Spleen (tissue), 11 donors: ENCODE measurements at regions not wholly inside any gene's neighbourhood (a gene's known extent, or its start where the extent isn't known, plus 50 kb on each side); places are given as distances from the start of the nearest gene placed in this dataset.

Source experiments
- DNase-seq: peaks from one replicate; pipeline ENCODE4 v3.0.0-alpha.2; 2020
- H3K27ac ChIP-seq, 8 donors: fragments of 200-600 bp; sonication (generic) in 7 of 8; 1 replicate in 4 of 8; 2 replicates in 4 of 8; pipeline versions ENCODE4 v1.5.0 to v1.8.0; 2016 to 2021; ENCODE audit warnings: inconsistent platforms in 4 of 8, mild to moderate bottlenecking in 4 of 8, moderate library complexity in 1 of 8
- H3K27me3 ChIP-seq, 7 donors: fragments of 200-600 bp; sonication (generic) in 6 of 7; replicated peaks in 1 of 7; 1 replicate in 4 of 7; 2 replicates in 3 of 7; pipeline versions ENCODE4 v1.5.0 to v1.8.0; 2016 to 2021; ENCODE audit warnings: inconsistent platforms in 3 of 7, mild to moderate bottlenecking in 1 of 7
- H3K36me3 ChIP-seq, 6 donors: fragments of 200-600 bp; sonication (generic) in 5 of 6; 1 replicate in 4 of 6; 2 replicates in 2 of 6; pipeline versions ENCODE4 v1.5.0 to v1.8.0; 2016 to 2021; ENCODE audit warnings: inconsistent platforms in 2 of 6
- H3K4me1 ChIP-seq, 6 donors: fragments of 200-600 bp; sonication (generic) in 5 of 6; 1 replicate in 3 of 6; 2 replicates in 3 of 6; pipeline versions ENCODE4 v1.5.0 to v1.8.0; 2016 to 2021; ENCODE audit warnings: inconsistent platforms in 3 of 6
- H3K4me3 ChIP-seq, 8 donors: fragments of 200-600 bp; sonication (generic) in 7 of 8; 1 replicate in 4 of 8; 2 replicates in 4 of 8; pipeline versions ENCODE4 v1.5.0 to v1.8.0; 2016 to 2021; ENCODE audit warnings: inconsistent platforms in 4 of 8, mild to moderate bottlenecking in 4 of 8, moderate library complexity in 2 of 8
- H3K9me3 ChIP-seq, 8 donors: fragments of 200-600 bp; sonication (generic) in 7 of 8; 1 replicate in 4 of 8; 2 replicates in 4 of 8; pipeline versions ENCODE4 v1.5.0 to v1.8.0; 2016 to 2021; ENCODE audit warnings: inconsistent platforms in 4 of 8
- CTCF ChIP-seq, 11 experiments: fragments of 200-600 bp in 7 of 11; fragments of 450-650 bp in 4 of 11; sonication (generic) in 4 of 11; IDR thresholded peaks in 8 of 11; conservative IDR thresholded peaks in 3 of 11; 1 replicate in 7 of 11; 2 replicates in 4 of 11; pipeline versions ENCODE4 v1.4.0 to v1.8.0; 2016 to 2021; ENCODE audit warnings: antibody characterized with exemption in 11 of 11, inconsistent platforms in 4 of 11, mild to moderate bottlenecking in 1 of 11
- POLR2A ChIP-seq, 3 donors: fragments of 450-650 bp; IDR thresholded peaks; one replicate each; pipeline ENCODE4 v1.5.1; 2017; ENCODE audit warnings: antibody characterized with exemption in 3 of 3, mild to moderate bottlenecking in 1 of 3
- POLR2AphosphoS5 ChIP-seq, 3 donors: sonication (generic); formaldehyde crosslinking; IDR thresholded peaks; one replicate each; pipeline ENCODE4 v1.5.1; 2017; ENCODE audit warnings: antibody characterized with exemption in 3 of 3
- WGBS, 5 donors: extraction: QIAGEN DNeasy Blood & Tissue Kit in 3 of 5; methylation state at CpG; one replicate each; pipeline versions ENCODE4 v1.1.5 to v1.1.7; 2013 to 2018; 5-methylcytosine and 5-hydroxymethylcytosine counted together
- intact Hi-C: fragments of 100-400 bp; cut with DNase I; formaldehyde crosslinking; loops from one replicate; pipeline ENCODE4 v1.15.0; 2023; ENCODE audit warnings: low total_unique reads
- donor health status: healthy with polysubstance abuse.
- donor health status: DM: no; HTN: no; CAD: no; lungs with moderate emphysema.
- donor health status: DM: no; HTN: no; CAD: no.
- donor health status: Bipolar disorder and iron deficiency.
- donor health status: healthy.
- donor health status: DM: no; HTN: no; CAD: no.
- donor health status: DM: yes; HTN: yes; CAD: no.

- peak overlapping the region in 6 of 8 donors; percentile 20 to 63 (median 38) for H3K27ac ChIP-seq
- peaks cover 0 to 26% (median 10%) of the 10 kb centered on the region in 6 donors for H3K4me1 ChIP-seq
- no peaks in the 10 kb centered on the region for H3K9me3 ChIP-seq
- no peaks in the 10 kb centered on the region for H3K36me3 ChIP-seq
- H3K27me3 ChIP-seq, result peaks cover 0 to 6% (median 0%) of the 10 kb centered on the region in 7 donors
- intact Hi-C loops, result no loop called here
- WGBS, 5 donors, result 79 to 87% (median 83%) methylated on average over 4 of the region's 4 CpGs
- no peak overlapping the region for H3K4me3 ChIP-seq
- DNase-seq, result no peak
- TF ChIP-seq POLR2A (IDR thresholded peaks at IDR 0.05), result no peak
- TF ChIP-seq POLR2AphosphoS5 (IDR thresholded peaks at IDR 0.05), result no peak
These were observed 1046.0 kb upstream of the NR2F2 start for GRCh38 chr15:95284492-95284891.

GRCh38 chr15:95284933-95285421 is 1045.5 kb upstream of the NR2F2 start:
- peaks cover 0 to 26% (median 10%) of the 10 kb centered on the region in 6 donors for H3K4me1 ChIP-seq
- H3K36me3 ChIP-seq, result no peaks in the 10 kb centered on the region
- no peak for DNase-seq
- H3K27ac ChIP-seq, result peak overlapping the region in 6 of 8 donors; percentile 20 to 63 (median 38)
- H3K27me3 ChIP-seq, result peaks cover 0 to 6% (median 0%) of the 10 kb centered on the region in 7 donors
- H3K9me3 ChIP-seq, result no peaks in the 10 kb centered on the region
- H3K4me3 ChIP-seq, result no peak overlapping the region
- intact Hi-C loops, result no loop called here
- peak in 1 of 11 experiments; percentile 21 for TF ChIP-seq CTCF (IDR thresholded peaks at IDR 0.05 in 8 of 11, conservative IDR thresholded peaks at IDR 0.05 in 3 of 11)
- no peak for TF ChIP-seq POLR2AphosphoS5 (IDR thresholded peaks at IDR 0.05)
- 0 to 6% (median 4%) methylated on average over 3 of the region's 3 CpGs for WGBS, 5 donors

- Histone ChIP-seq H3K4me3 (no peak overlapping the region), H3K27ac (peak overlapping the region in 3 of 8 donors; percentile 42 to 63 (median 53)), H3K9me3 (no peaks in the 10 kb centered on the region), H3K36me3 (no peaks in the 10 kb centered on the region), H3K4me1 (peaks cover 0 to 26% (median 10%) of the 10 kb centered on the region in 6 donors), H3K27me3 (peaks cover 0 to 6% (median 0%) of the 10 kb centered on the region in 7 donors)
- no peak for TF ChIP-seq CTCF (IDR thresholded peaks at IDR 0.05 in 8 of 11, conservative IDR thresholded peaks at IDR 0.05 in 3 of 11)
- 38 to 58% (median 49%) methylated on average over 10 of the region's 10 CpGs for WGBS, 5 donors
- no peak for DNase-seq
- intact Hi-C loops, result no loop called here
These were observed 1044.1 kb upstream of the NR2F2 start for GRCh38 chr15:95286352-95286880.

GRCh38 chr15:95287720-95288103 is 1042.8 kb upstream of the NR2F2 start:
- DNase-seq, result no peak
- Histone ChIP-seq H3K36me3 (no peaks in the 10 kb centered on the region), H3K9me3 (no peaks in the 10 kb centered on the region), H3K27me3 (peaks cover 0 to 6% (median 0%) of the 10 kb centered on the region in 7 donors), H3K4me1 (peaks cover 0 to 26% (median 11%) of the 10 kb centered on the region in 6 donors), H3K4me3 (no peak overlapping the region), H3K27ac (peak overlapping the region in 7 of 8 donors; percentile 1 to 63 (median 37))
- 70 to 77% (median 75%) methylated on average over 9 of the region's 9 CpGs for WGBS, 5 donors
- intact Hi-C loops, result no loop called here
- TF ChIP-seq POLR2AphosphoS5 (IDR thresholded peaks at IDR 0.05) (no peak), POLR2A (IDR thresholded peaks at IDR 0.05) (no peak), CTCF (IDR thresholded peaks at IDR 0.05 in 8 of 11, conservative IDR thresholded peaks at IDR 0.05 in 3 of 11) (no peak)
